SK-N-SH treated with all-trans-retinoic acid at 6 μM for 48 hours (cell line): ENCODE measurements at regions not wholly inside any gene's neighbourhood (a gene's known extent, or its start where the extent isn't known, plus 50 kb on each side); places are given as distances from the start of the nearest gene placed in this dataset.

Experiments
- ATAC-seq: fragments of 200-7000 bp; cut with Tn5 transposase; 3 replicates; pipeline ENCODE4 v1.9.1; 2020; ENCODE audit warnings: mild to moderate bottlenecking, moderate library complexity
- BACH2 ChIP-seq: fragments of 250-450 bp; sonication (Bioruptor Pico); IDR thresholded peaks from 2 replicates; pipeline ENCODE4 v1.9.0; 2021; ENCODE audit warnings: mild to moderate bottlenecking, borderline replicate concordance
- CREB5 ChIP-seq: fragments of 250-450 bp; sonication (Bioruptor Pico); IDR thresholded peaks from 2 replicates; pipeline ENCODE4 v1.5.1; 2020; ENCODE audit warnings: low read depth, mild to moderate bottlenecking, moderate library complexity
- CSDC2 ChIP-seq: fragments of 250-450 bp; sonication (Bioruptor Pico); IDR thresholded peaks from 2 replicates; pipeline ENCODE4 v1.5.0; 2020; ENCODE audit warnings: mild to moderate bottlenecking, moderate library complexity
- CSRNP3 ChIP-seq: fragments of 250-450 bp; sonication (Bioruptor Pico); IDR thresholded peaks from 2 replicates; pipeline ENCODE4 v1.5.1; 2021; ENCODE audit warnings: mild to moderate bottlenecking, moderate library complexity
- ESRRG ChIP-seq: fragments of 250-450 bp; sonication (Bioruptor Pico); IDR thresholded peaks from 2 replicates; pipeline ENCODE4 v1.6.1; 2021; ENCODE audit warnings: mild to moderate bottlenecking
- ISL1 ChIP-seq: fragments of 250-450 bp; sonication (Bioruptor Pico); IDR thresholded peaks from 2 replicates; pipeline ENCODE4 v2.1.2; 2022; ENCODE audit warnings: mild to moderate bottlenecking, moderate library complexity
- OSR1 ChIP-seq: fragments of 250-450 bp; sonication (Bioruptor Pico); IDR thresholded peaks from 2 replicates; pipeline ENCODE4 v1.8.0; 2022; ENCODE audit warnings: moderate library complexity, mild to moderate bottlenecking, inconsistent platforms
- PATZ1 ChIP-seq: fragments of 250-450 bp; sonication (Bioruptor Pico); IDR thresholded peaks from 2 replicates; pipeline ENCODE4 v1.8.0; 2020; ENCODE audit warnings: mild to moderate bottlenecking, moderate library complexity, borderline replicate concordance
- PPARA ChIP-seq: fragments of 250-450 bp; sonication (Bioruptor Pico); IDR thresholded peaks from 2 replicates; pipeline ENCODE4 v1.5.0; 2020; ENCODE audit warnings: mild to moderate bottlenecking, borderline replicate concordance
- RARB ChIP-seq: fragments of 250-450 bp; sonication (Bioruptor Pico); IDR thresholded peaks from 2 replicates; pipeline ENCODE4 v1.8.0; 2021; ENCODE audit warnings: mild to moderate bottlenecking, moderate library complexity
- SNAI2 ChIP-seq: fragments of 250-450 bp; sonication (Bioruptor Pico); IDR thresholded peaks from 2 replicates; pipeline ENCODE4 v1.5.0; 2020; ENCODE audit warnings: mild to moderate bottlenecking, moderate library complexity
- TOX ChIP-seq: fragments of 250-450 bp; sonication (Bioruptor Pico); IDR thresholded peaks from 2 replicates; pipeline ENCODE4 v1.8.0; 2021; ENCODE audit warnings: mild to moderate bottlenecking, moderate library complexity, borderline replicate concordance
- TSHZ2 ChIP-seq: fragments of 250-450 bp; sonication (Bioruptor Pico); IDR thresholded peaks from 2 replicates; pipeline ENCODE4 v1.5.0; 2020; ENCODE audit warnings: mild to moderate bottlenecking, moderate library complexity
- ZC3H10 ChIP-seq: fragments of 250-450 bp; sonication (Bioruptor Pico); IDR thresholded peaks from 2 replicates; pipeline ENCODE4 v1.5.1; 2021; ENCODE audit warnings: mild to moderate bottlenecking, moderate library complexity
- ZFP30 ChIP-seq: fragments of 450-650 bp; formaldehyde crosslinking; IDR thresholded peaks from 2 replicates; pipeline ENCODE4 v1.5.0; 2022; ENCODE audit warnings: mild to moderate bottlenecking, moderate library complexity
- ZNF565 ChIP-seq: fragments of 450-650 bp; formaldehyde crosslinking; conservative IDR thresholded peaks from 2 replicates; pipeline ENCODE4 v1.5.0; 2020; ENCODE audit warnings: low read depth, mild to moderate bottlenecking, moderate library complexity
- ZNF70 ChIP-seq: fragments of 450-650 bp; formaldehyde crosslinking; IDR thresholded peaks from 2 replicates; pipeline ENCODE4 v1.5.0; 2020; ENCODE audit warnings: mild to moderate bottlenecking, moderate library complexity
- ZNF8 ChIP-seq: fragments of 450-650 bp; formaldehyde crosslinking; IDR thresholded peaks from 2 replicates; pipeline ENCODE4 v1.5.0; 2020; ENCODE audit warnings: mild to moderate bottlenecking, moderate library complexity

DNA sequence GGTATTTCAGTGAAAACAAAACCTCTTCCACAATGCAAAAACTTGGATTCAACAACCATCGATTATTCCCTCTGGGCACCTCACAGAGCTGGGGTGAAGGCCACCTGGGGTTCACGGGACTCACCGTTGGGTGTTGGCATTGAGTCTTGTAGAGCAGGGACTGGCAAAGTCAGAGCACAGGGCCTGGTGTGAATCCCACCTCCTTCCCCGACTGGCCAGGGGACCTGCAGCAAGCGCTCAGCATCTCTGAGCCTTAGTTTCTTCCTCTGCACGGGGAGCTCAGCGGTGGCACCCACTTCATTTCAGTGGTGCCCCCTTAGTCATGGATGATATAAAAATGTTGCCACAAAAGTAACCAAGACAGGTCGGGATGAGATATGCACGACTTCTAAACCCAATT, 100.4 kb downstream of the METRNL start:
- TF ChIP-seq SNAI2 (no peak), ZFP30 (no peak), CREB5 (CRISPR knock-in tag) (no peak), RARB (CRISPR knock-in tag) (no peak), OSR1 (no peak), TSHZ2 (CRISPR knock-in tag) (no peak), ZC3H10 (CRISPR knock-in tag) (no peak), BACH2 (CRISPR knock-in tag) (no peak), ZNF565 (CRISPR knock-in tag) (no peak)
- ATAC-seq = no peak

- TF ChIP-seq CREB5 (CRISPR knock-in tag) (no peak), TOX (CRISPR knock-in tag) (no peak), RARB (CRISPR knock-in tag) (no peak), TSHZ2 (CRISPR knock-in tag) (no peak), CSRNP3 (no peak)
- ATAC-seq = no peak
Measured at GRCh38 chr17:83180264-83180995, 101.0 kb downstream of the METRNL start.

- TF ChIP-seq ISL1 (CRISPR knock-in tag) (no peak), RARB (CRISPR knock-in tag) (no peak), CREB5 (CRISPR knock-in tag) (no peak), CSDC2 (CRISPR knock-in tag) (no peak), TSHZ2 (CRISPR knock-in tag) (no peak), ZNF70 (CRISPR knock-in tag) (no peak), ZNF8 (CRISPR knock-in tag) (no peak), ZC3H10 (CRISPR knock-in tag) (no peak), PATZ1 (CRISPR knock-in tag) (no peak), ESRRG (no peak), ZFP30 (no peak), TOX (CRISPR knock-in tag) (no peak), OSR1 (no peak), PPARA (no peak)
- TF ChIP-seq, all 23 proteins: peak for 0
- peak; percentile 24; the same call in 1 of the 3 replicates for ATAC-seq
Measured at GRCh38 chr17:83180996-83181481, 101.6 kb downstream of the METRNL start.
